ENCODE measurements at regions not wholly inside any gene's neighbourhood (a gene's known extent, or its start where the extent isn't known, plus 50 kb on each side); places are given as distances from the start of the nearest gene placed in this dataset.

DNA sequence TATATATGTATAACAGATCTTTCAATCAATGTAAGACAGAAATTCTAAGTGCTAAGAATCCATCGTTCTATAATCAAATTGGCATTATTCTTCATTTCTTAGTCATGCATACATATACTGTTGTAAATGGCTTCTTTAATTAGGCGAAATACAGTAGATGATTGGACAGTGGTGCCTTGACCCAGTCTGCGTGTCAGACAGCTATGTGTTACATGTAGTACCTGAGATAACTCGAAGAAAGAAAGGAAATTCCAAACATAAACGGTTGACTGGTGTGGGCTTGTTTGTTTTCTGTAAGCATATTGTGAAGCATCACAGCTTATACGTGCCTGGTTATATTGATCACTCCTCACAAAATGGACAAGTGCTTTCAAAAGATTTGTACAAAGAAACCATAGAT lies 210.5 kb downstream of the ETNK1 start:
- TF ChIP-seq, protein P1, sequence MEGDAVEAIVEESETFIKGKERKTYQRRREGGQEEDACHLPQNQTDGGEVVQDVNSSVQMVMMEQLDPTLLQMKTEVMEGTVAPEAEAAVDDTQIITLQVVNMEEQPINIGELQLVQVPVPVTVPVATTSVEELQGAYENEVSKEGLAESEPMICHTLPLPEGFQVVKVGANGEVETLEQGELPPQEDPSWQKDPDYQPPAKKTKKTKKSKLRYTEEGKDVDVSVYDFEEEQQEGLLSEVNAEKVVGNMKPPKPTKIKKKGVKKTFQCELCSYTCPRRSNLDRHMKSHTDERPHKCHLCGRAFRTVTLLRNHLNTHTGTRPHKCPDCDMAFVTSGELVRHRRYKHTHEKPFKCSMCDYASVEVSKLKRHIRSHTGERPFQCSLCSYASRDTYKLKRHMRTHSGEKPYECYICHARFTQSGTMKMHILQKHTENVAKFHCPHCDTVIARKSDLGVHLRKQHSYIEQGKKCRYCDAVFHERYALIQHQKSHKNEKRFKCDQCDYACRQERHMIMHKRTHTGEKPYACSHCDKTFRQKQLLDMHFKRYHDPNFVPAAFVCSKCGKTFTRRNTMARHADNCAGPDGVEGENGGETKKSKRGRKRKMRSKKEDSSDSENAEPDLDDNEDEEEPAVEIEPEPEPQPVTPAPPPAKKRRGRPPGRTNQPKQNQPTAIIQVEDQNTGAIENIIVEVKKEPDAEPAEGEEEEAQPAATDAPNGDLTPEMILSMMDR (IDR thresholded peaks at IDR 0.05), result no peak
- no peak for TF ChIP-seq POLR2AphosphoS5 (IDR thresholded peaks at IDR 0.05)
- TF ChIP-seq POLR2A (IDR thresholded peaks at IDR 0.05), result no peak
